Mesenchymal stem cell (in vitro differentiated cells and primary cell): ENCODE measurements at regions not wholly inside any gene's neighbourhood (a gene's known extent, or its start where the extent isn't known, plus 50 kb on each side); places are given as distances from the start of the nearest gene placed in this dataset.
"Not testable (repeated sequence)": the region's sequence is repeated elsewhere in the genome, so short reads cannot be mapped to it uniquely, and the experiment has no call there.

Experiments used
- DNase-seq: peaks from one replicate; pipeline ENCODE4 v3.0.0-alpha.2; 2013
- H2AFZ ChIP-seq: one replicate; pipeline ENCODE4 v1.6.1; 2013; ENCODE audit warnings: low read depth, mild to moderate bottlenecking, control low read depth, inconsistent platforms, low read length, moderate library complexity
- H2AK5ac ChIP-seq: 2 replicates; pipeline ENCODE4 v1.6.1; 2013; ENCODE audit warnings: low read length, moderate library complexity, mild to moderate bottlenecking, inconsistent platforms; ENCODE audit not compliant: severe bottlenecking
- H2BK120ac ChIP-seq: one replicate; pipeline ENCODE4 v1.6.1; 2013; ENCODE audit warnings: low read depth, mild to moderate bottlenecking, inconsistent platforms, low read length, moderate library complexity
- H2BK12ac ChIP-seq, 2 experiments: one replicate each; pipeline ENCODE4 v1.6.1; 2013; ENCODE audit warnings: inconsistent platforms in 2 of 2, low read length in 2 of 2, mild to moderate bottlenecking in 2 of 2, moderate library complexity in 2 of 2, control low read depth in 1 of 2
- H2BK15ac ChIP-seq: one replicate; pipeline ENCODE4 v1.6.1; 2013; ENCODE audit warnings: mild to moderate bottlenecking, low read depth, inconsistent platforms; ENCODE audit not compliant: poor library complexity, severe bottlenecking
- H2BK5ac ChIP-seq: 2 replicates; pipeline ENCODE4 v1.6.1; 2013; ENCODE audit warnings: low read depth, mild to moderate bottlenecking, low read length, control low read depth, inconsistent platforms; ENCODE audit not compliant: poor library complexity, severe bottlenecking
- H3K14ac ChIP-seq, 2 experiments: one replicate each; pipeline ENCODE4 v1.6.1; 2013; ENCODE audit warnings: inconsistent platforms in 2 of 2, low read length in 2 of 2, control low read depth in 1 of 2, mild to moderate bottlenecking in 1 of 2, moderate library complexity in 1 of 2
- H3K18ac ChIP-seq, 2 experiments: one replicate each; pipeline ENCODE4 v1.6.1; 2013; ENCODE audit warnings: inconsistent platforms in 2 of 2, low read length in 2 of 2, control low read depth in 1 of 2, low read depth in 1 of 2, mild to moderate bottlenecking in 1 of 2
- H3K23ac ChIP-seq, 2 experiments: one replicate each; pipeline ENCODE4 v1.6.1; 2013; ENCODE audit warnings: inconsistent platforms in 2 of 2, low read length in 2 of 2, mild to moderate bottlenecking in 2 of 2, moderate library complexity in 2 of 2, control low read depth in 1 of 2
- H3K27ac ChIP-seq: 2 replicates; pipeline ENCODE4 v1.5.1; 2013; ENCODE audit warnings: mild to moderate bottlenecking, moderate library complexity, low read length, control low read depth, inconsistent platforms; ENCODE audit not compliant: poor library complexity, severe bottlenecking
- H3K27me3 ChIP-seq, 2 experiments: 2 replicates each; pipeline versions ENCODE4 v1.6.1 to v1.7.0; 2013; ENCODE audit warnings: low read length in 2 of 2, mild to moderate bottlenecking in 2 of 2, moderate library complexity in 2 of 2, control low read depth in 1 of 2, inconsistent platforms in 1 of 2; ENCODE audit not compliant: control insufficient read depth in 1 of 2, insufficient read depth in 1 of 2
- H3K36me3 ChIP-seq, 2 experiments: 2 replicates each; pipeline versions ENCODE4 v1.6.1 to v1.7.0; 2013; ENCODE audit warnings: low read length in 2 of 2, control low read depth in 1 of 2, inconsistent platforms in 1 of 2, low read depth in 1 of 2, mild to moderate bottlenecking in 1 of 2; ENCODE audit not compliant: insufficient read depth in 2 of 2, control insufficient read depth in 1 of 2
- H3K4ac ChIP-seq, 2 experiments: one replicate each; pipeline ENCODE4 v1.6.1; 2013; ENCODE audit warnings: inconsistent platforms in 2 of 2, low read length in 2 of 2, mild to moderate bottlenecking in 2 of 2, moderate library complexity in 2 of 2, control low read depth in 1 of 2, low read depth in 1 of 2
- H3K4me1 ChIP-seq: 2 replicates; pipeline ENCODE4 v1.6.1; 2013; ENCODE audit warnings: low read depth, low read length, control low read depth; ENCODE audit not compliant: control insufficient read depth, insufficient read depth
- H3K4me2 ChIP-seq: 2 replicates; pipeline ENCODE4 v1.6.1; 2013; ENCODE audit warnings: low read length, mild to moderate bottlenecking, inconsistent platforms; ENCODE audit not compliant: poor library complexity, severe bottlenecking
- H3K4me3 ChIP-seq, 2 experiments: 2 replicates each; pipeline versions ENCODE4 v1.5.1 to v1.7.0; 2013; ENCODE audit warnings: low read length in 2 of 2, mild to moderate bottlenecking in 2 of 2, control low read depth in 1 of 2, low read depth in 1 of 2; ENCODE audit not compliant: insufficient read depth in 1 of 2
- H3K79me1 ChIP-seq: replicated peaks from 2 replicates; pipeline ENCODE4 v1.6.1; 2013; ENCODE audit warnings: mild to moderate bottlenecking, control low read depth, low read length, inconsistent platforms; ENCODE audit not compliant: poor library complexity, severe bottlenecking
- H3K9ac ChIP-seq: 2 replicates; pipeline ENCODE4 v1.7.0; 2013; ENCODE audit warnings: mild to moderate bottlenecking, low read length, moderate library complexity
- H3K9me3 ChIP-seq: 2 replicates; pipeline ENCODE4 v1.7.0; 2013; ENCODE audit warnings: mild to moderate bottlenecking, low read length; ENCODE audit not compliant: control insufficient read depth
- H4K8ac ChIP-seq: one replicate; pipeline ENCODE4 v1.6.1; 2013; ENCODE audit warnings: inconsistent platforms, mild to moderate bottlenecking, low read length, moderate library complexity
- H4K91ac ChIP-seq: one replicate; pipeline ENCODE4 v1.6.1; 2013; ENCODE audit warnings: mild to moderate bottlenecking, low read length, inconsistent platforms
- WGBS: methylation state at CpG from one replicate; pipeline ENCODE4 v1.1.7; 2013; ENCODE audit warnings: mixed read lengths; 5-methylcytosine and 5-hydroxymethylcytosine counted together

DNA sequence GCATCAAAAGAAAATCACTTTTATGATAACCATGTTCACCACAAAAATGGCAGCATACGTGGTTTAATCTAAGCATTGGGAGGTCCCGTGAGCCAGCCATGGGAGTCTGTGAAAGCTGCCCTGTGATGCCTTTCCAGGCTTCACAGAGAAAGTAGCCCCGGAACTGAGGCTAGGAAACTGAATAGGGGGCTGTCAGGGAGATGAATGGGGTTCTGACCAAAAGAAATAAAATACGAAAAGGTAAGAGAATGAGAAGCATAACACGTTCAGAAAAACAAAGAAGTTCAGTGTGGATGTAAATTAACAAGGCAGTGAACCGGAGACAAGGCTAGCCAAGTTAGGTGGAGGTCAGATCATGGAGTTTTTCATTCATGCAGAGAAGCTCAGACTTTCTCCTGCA, 118.9 kb downstream of the ANXA2 start:
- peaks cover 39% of the 10 kb centered on the region for H3K9me3 ChIP-seq
- H3K4me3 ChIP-seq, result no peak overlapping the region
- H2AFZ ChIP-seq, result no peak overlapping the region
- H3K4ac ChIP-seq, result no peak overlapping the region
- no peak overlapping the region for H3K18ac ChIP-seq
- no peak overlapping the region for H2BK5ac ChIP-seq
- H4K91ac ChIP-seq, result no peak overlapping the region
- H3K27ac ChIP-seq, result no peak overlapping the region
- no peak overlapping the region for H3K4me2 ChIP-seq
- H4K8ac ChIP-seq, result no peak overlapping the region
- no peak for DNase-seq
- no peak overlapping the region for H3K9ac ChIP-seq
- no peaks in the 10 kb centered on the region for H3K4me1 ChIP-seq
- no peak overlapping the region for H2BK15ac ChIP-seq
- 68% methylated on average over 6 of the region's 6 CpGs for WGBS
- H2AK5ac ChIP-seq, result no peak overlapping the region
- H3K23ac ChIP-seq, result no peak overlapping the region
- H2BK12ac ChIP-seq, result no peak overlapping the region
- no peaks in the 10 kb centered on the region for H3K79me1 ChIP-seq
- H3K14ac ChIP-seq, result no peak overlapping the region
- no peak overlapping the region for H2BK120ac ChIP-seq
- no peaks in the 10 kb centered on the region for H3K36me3 ChIP-seq
- peaks cover 0 to 10% of the 10 kb centered on the region in 2 experiments for H3K27me3 ChIP-seq

DNA sequence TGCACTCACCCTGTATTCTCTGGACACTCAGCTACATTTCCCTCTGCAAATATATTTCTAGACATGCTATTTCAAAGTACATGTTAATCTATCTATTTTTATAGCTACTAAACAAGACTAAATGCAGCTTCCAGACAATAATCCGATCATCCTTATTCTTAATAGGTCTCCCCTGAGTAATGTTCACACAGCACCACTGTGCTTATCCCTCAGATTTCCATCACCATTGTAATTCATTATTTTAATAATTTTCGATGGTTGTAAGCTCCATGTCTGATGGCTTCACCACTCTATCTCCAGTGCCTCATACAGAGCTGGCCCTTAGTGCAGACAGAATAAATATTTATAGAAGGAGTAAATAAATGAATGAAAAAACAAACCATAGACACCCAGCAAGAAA, 117.5 kb downstream of the ANXA2 start:
- Histone ChIP-seq H3K9me3 (peaks cover 28% of the 10 kb centered on the region), H3K36me3 (no peaks in the 10 kb centered on the region), H3K4me2 (no peak overlapping the region), H3K27me3 (peaks cover 6 to 19% of the 10 kb centered on the region in 2 experiments), H3K14ac (no peak overlapping the region), H3K4ac (no peak overlapping the region), H3K79me1 (no peaks in the 10 kb centered on the region), H2BK12ac (no peak overlapping the region), H3K27ac (no peak overlapping the region), H3K4me3 (no peak overlapping the region), H2BK5ac (no peak overlapping the region), H4K8ac (no peak overlapping the region), H2BK15ac (no peak overlapping the region), H3K9ac (no peak overlapping the region), H4K91ac (no peak overlapping the region), H3K18ac (no peak overlapping the region), H2AK5ac (no peak overlapping the region), H3K23ac (no peak overlapping the region), H2BK120ac (no peak overlapping the region), H3K4me1 (no peaks in the 10 kb centered on the region), H2AFZ (no peak overlapping the region)
- no peak for DNase-seq
- 92% methylated on average over 1 of the region's 2 CpGs for WGBS

DNA sequence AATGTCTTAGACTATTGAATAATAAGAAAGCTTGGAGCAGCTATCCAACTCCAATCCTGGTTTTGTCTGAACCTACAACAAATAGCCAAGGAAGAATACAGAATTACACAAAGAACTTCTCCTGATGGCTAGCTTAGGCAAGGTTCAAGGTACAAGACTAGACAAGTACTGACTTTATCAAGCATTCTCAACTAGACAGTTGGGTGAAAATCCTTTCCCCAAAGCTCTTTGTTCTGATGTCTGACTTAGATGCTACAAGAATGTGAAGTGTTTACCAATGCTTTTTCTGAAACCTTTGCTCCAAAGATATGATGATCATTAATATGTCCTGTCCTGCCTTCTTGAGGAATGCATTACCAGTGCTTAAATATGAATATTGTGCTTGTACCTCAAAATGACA, 113.8 kb downstream of the ANXA2 start:
- Histone ChIP-seq H3K18ac (no peak overlapping the region), H3K27me3 (peaks cover 6 to 32% of the 10 kb centered on the region in 2 experiments), H3K4me2 (no peak overlapping the region), H2BK120ac (no peak overlapping the region), H4K8ac (no peak overlapping the region), H3K14ac (no peak overlapping the region), H3K36me3 (no peaks in the 10 kb centered on the region), H3K4me3 (no peak overlapping the region), H3K9me3 (peaks cover 4% of the 10 kb centered on the region), H2BK15ac (no peak overlapping the region), H2AFZ (no peak overlapping the region), H3K4ac (no peak overlapping the region), H3K23ac (no peak overlapping the region), H2BK12ac (no peak overlapping the region), H3K4me1 (no peaks in the 10 kb centered on the region), H3K79me1 (no peaks in the 10 kb centered on the region), H4K91ac (no peak overlapping the region), H2AK5ac (no peak overlapping the region), H3K9ac (no peak overlapping the region), H2BK5ac (no peak overlapping the region), H3K27ac (no peak overlapping the region)
- no peak for DNase-seq

DNA sequence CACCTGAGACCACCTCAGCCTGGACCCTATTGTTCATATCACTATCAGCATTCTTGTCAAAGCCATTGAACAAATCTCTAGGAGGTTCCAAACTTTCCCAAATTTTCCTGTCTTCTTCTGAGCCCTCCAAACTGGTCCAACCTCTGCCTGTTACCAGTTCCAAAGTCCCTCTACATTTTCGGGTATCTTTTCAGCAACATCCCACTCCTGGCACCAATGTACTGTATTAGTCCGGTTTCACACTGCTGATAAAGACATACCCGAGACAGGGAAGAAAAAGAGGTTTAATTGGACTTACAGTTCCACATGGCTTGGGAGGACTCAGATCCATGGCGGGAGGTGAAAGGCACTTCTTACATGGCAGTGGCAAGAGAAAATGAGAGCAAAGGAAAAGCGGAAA, 101.9 kb downstream of the ANXA2 start:
- H3K9me3 ChIP-seq, result peaks cover 11% of the 10 kb centered on the region
- 90% methylated on average over 5 of the region's 5 CpGs for WGBS
- H3K4me2 ChIP-seq, H3K23ac ChIP-seq, H3K4ac ChIP-seq, H3K4me1 ChIP-seq, H2BK120ac ChIP-seq, H2AFZ ChIP-seq, H4K91ac ChIP-seq, H3K14ac ChIP-seq, H3K4me3 ChIP-seq, H2BK15ac ChIP-seq, H3K36me3 ChIP-seq, H3K27ac ChIP-seq, H2AK5ac ChIP-seq, H4K8ac ChIP-seq, H3K79me1 ChIP-seq, H3K18ac ChIP-seq, H3K9ac ChIP-seq, H2BK5ac ChIP-seq, H2BK12ac ChIP-seq, DNase-seq: not testable (repeated sequence)
- H3K27me3 ChIP-seq, result peaks cover 1 to 20% of the 10 kb centered on the region in 2 experiments
